PC-9 (cell line): ENCODE measurements at regions not wholly inside any gene's neighbourhood (a gene's known extent, or its start where the extent isn't known, plus 50 kb on each side); places are given as distances from the start of the nearest gene placed in this dataset.

Experiments
- BruUV-seq: library from RNA; stranded (reverse); fragments of 400-500 nt; replicated peaks from 2 replicates; lab custom pipeline; 2021; lab: Mats Ljungman, UMichigan
- CTCF ChIA-PET: fragments of 300-600 bp; sonication (Branson Sonifier 250); formaldehyde crosslinking; loops from one replicate; lab custom pipeline; 2022; ENCODE audit warnings: antibody characterized with exemption; lab: Charles Lee
- POLR2A ChIA-PET: fragments of 300-600 bp; sonication (Branson Sonifier 250); formaldehyde crosslinking; loops from one replicate; lab custom pipeline; 2022; ENCODE audit warnings: antibody characterized with exemption; ENCODE audit not compliant: unreplicated experiment; lab: Charles Lee
- DNase-seq, 2 experiments: peaks; one replicate each; pipeline versions ENCODE4 v3.0.0 to v3.0.0-alpha.2; 2015 to 2022; ENCODE audit warnings: mixed read lengths in 1 of 2
- H2AFZ ChIP-seq: fragments of 200-600 bp; sonication (generic); 2 replicates; pipeline ENCODE4 v1.8.1; 2017; ENCODE audit warnings: antibody characterized with exemption
- H3F3A ChIP-seq: fragments of 200-600 bp; sonication (generic); 2 replicates; pipeline ENCODE4 v1.8.1; 2017; ENCODE audit warnings: antibody characterized with exemption, mild to moderate bottlenecking, low read depth; ENCODE audit not compliant: insufficient read depth
- H3K27ac ChIP-seq: fragments of 200-600 bp; sonication (generic); 2 replicates; pipeline ENCODE4 v1.6.1; 2016; ENCODE audit warnings: mixed run types
- H3K27me3 ChIP-seq: fragments of 200-600 bp; sonication (generic); 2 replicates; pipeline ENCODE4 v1.6.1; 2016; ENCODE audit warnings: low read depth, mixed run types; ENCODE audit not compliant: insufficient read depth
- H3K36me3 ChIP-seq: fragments of 200-600 bp; sonication (generic); 2 replicates; pipeline ENCODE4 v1.6.1; 2016; ENCODE audit warnings: low read depth, mixed run types
- H3K4me1 ChIP-seq: fragments of 200-600 bp; sonication (generic); replicated peaks from 2 replicates; pipeline ENCODE4 v1.6.1; 2016; ENCODE audit warnings: mixed run types; ENCODE audit not compliant: insufficient read depth
- H3K4me2 ChIP-seq: fragments of 200-600 bp; sonication (generic); 2 replicates; pipeline ENCODE4 v1.6.1; 2017; ENCODE audit warnings: mixed run types
- H3K4me3 ChIP-seq: fragments of 200-600 bp; sonication (generic); 2 replicates; pipeline ENCODE4 v1.6.1; 2016; ENCODE audit warnings: mixed run types
- H3K79me2 ChIP-seq: fragments of 200-600 bp; sonication (generic); 2 replicates; pipeline ENCODE4 v1.6.1; 2017; ENCODE audit warnings: low read depth, mixed run types
- H3K9me2 ChIP-seq: fragments of 200-600 bp; sonication (generic); 2 replicates; pipeline ENCODE4 v1.8.1; 2017; ENCODE audit warnings: mild to moderate bottlenecking; ENCODE audit not compliant: insufficient read depth
- H3K9me3 ChIP-seq: fragments of 200-600 bp; sonication (generic); 2 replicates; pipeline ENCODE4 v1.8.1; 2016; ENCODE audit warnings: low read depth; ENCODE audit not compliant: insufficient read depth
- H4K20me1 ChIP-seq: fragments of 200-600 bp; sonication (generic); 2 replicates; pipeline ENCODE4 v1.8.1; 2017; ENCODE audit not compliant: insufficient read depth
- EZH2 ChIP-seq: fragments of 200-600 bp; sonication (generic); IDR thresholded peaks from 2 replicates; pipeline ENCODE4 v1.8.0; 2017; ENCODE audit warnings: antibody characterized with exemption, low read depth
- intact Hi-C: fragments of 100-400 bp; cut with micrococcal nuclease; formaldehyde crosslinking; loops from one replicate; pipeline ENCODE4 v1.10.0; 2022; ENCODE audit not compliant: unreplicated experiment
- TF ChIP-seq, protein P1 (sequence below): fragments of 200-600 bp; sonication (generic); conservative IDR thresholded peaks from 2 replicates; pipeline ENCODE4 v1.6.1; 2017; ENCODE audit warnings: mixed run types, antibody characterized with exemption, mild to moderate bottlenecking, moderate library complexity

DNA sequence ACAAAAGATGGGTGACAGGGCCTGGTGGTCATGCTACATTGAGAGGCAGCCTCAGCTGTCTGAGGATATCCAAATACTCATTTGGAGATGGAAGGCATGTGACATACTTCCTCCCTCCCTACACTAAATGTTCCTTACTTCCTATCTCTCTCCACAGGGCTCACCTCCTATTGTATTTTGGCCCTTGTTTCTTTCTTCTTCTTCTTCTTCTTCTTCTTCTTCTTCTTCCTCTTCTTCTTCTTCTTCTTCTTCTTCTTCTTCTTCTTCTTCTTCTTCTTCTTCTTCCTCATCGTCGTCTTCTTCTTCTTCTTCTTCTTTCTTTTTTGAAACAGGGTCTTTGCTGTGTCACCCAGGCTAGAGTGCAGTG, 71.8 kb upstream of the POMP start:
- Histone ChIP-seq H4K20me1 (no peaks in the 10 kb centered on the region), H3K27ac (no peak overlapping the region), H3K9me2 (no peaks in the 10 kb centered on the region), H3K4me1 (no peaks in the 10 kb centered on the region), H3K79me2 (no peaks in the 10 kb centered on the region), H3K27me3 (peaks cover 64% of the 10 kb centered on the region), H3K36me3 (no peaks in the 10 kb centered on the region), H2AFZ (no peak overlapping the region), H3K9me3 (no peaks in the 10 kb centered on the region), H3K4me2 (no peak overlapping the region), H3F3A (no peaks in the 10 kb centered on the region), H3K4me3 (no peak overlapping the region)
- BruUV-seq, result no TSS peak
- no peak for DNase-seq
- TF ChIP-seq, protein P1, sequence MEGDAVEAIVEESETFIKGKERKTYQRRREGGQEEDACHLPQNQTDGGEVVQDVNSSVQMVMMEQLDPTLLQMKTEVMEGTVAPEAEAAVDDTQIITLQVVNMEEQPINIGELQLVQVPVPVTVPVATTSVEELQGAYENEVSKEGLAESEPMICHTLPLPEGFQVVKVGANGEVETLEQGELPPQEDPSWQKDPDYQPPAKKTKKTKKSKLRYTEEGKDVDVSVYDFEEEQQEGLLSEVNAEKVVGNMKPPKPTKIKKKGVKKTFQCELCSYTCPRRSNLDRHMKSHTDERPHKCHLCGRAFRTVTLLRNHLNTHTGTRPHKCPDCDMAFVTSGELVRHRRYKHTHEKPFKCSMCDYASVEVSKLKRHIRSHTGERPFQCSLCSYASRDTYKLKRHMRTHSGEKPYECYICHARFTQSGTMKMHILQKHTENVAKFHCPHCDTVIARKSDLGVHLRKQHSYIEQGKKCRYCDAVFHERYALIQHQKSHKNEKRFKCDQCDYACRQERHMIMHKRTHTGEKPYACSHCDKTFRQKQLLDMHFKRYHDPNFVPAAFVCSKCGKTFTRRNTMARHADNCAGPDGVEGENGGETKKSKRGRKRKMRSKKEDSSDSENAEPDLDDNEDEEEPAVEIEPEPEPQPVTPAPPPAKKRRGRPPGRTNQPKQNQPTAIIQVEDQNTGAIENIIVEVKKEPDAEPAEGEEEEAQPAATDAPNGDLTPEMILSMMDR, result no peak
- no peak for TF ChIP-seq EZH2
- ChIA-PET POLR2A (no interaction called here), CTCF (no interaction called here)
- intact Hi-C loops, result no loop called here

DNA sequence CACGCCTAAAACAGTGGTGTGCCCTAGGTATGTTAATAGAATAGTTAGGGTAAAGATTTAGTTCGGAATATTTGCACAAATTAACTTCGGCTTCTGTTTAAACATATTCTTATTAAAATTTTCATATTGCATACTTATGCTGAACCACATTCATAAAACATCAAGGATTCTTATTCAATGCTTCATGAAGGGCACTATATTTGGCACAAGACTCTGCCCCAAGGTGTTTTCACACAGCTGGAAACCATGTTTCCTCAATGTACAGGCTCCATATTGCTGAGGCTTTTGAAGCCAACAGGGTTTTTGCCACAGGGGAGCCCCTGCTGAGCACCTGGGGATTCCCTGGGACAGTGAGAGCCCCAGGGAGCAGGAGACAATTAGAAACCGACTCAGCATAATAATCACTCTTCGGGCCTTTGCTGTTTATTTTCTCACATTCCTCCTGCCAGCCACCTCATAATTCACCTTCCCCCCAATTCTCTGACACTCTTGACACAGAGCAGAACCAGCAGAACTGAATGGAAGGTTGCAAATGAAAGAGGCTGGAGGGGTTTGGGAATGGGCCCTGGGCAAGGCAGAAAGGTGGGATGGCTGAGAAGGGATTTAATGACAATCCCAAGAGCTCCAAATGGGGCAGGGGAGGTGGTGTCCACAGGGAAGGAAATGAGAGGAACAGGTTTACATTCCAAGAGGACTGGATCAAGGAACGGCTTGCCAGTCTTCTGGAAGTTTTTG, 72.3 kb upstream of the POMP start:
- Histone ChIP-seq H3K36me3 (no peaks in the 10 kb centered on the region), H3K9me3 (no peaks in the 10 kb centered on the region), H3K4me3 (no peak overlapping the region), H4K20me1 (no peaks in the 10 kb centered on the region), H3K27me3 (peaks cover 63% of the 10 kb centered on the region), H3K4me1 (no peaks in the 10 kb centered on the region), H3K4me2 (no peak overlapping the region), H3K27ac (no peak overlapping the region), H3K9me2 (no peaks in the 10 kb centered on the region), H3F3A (no peaks in the 10 kb centered on the region), H2AFZ (no peak overlapping the region), H3K79me2 (no peaks in the 10 kb centered on the region)
- CTCF ChIA-PET, result no interaction called here
- no peak for TF ChIP-seq EZH2
- TF ChIP-seq, protein P1, result no peak
- no TSS peak for BruUV-seq
- no peak for DNase-seq
- POLR2A ChIA-PET, result no interaction called here
- intact Hi-C loops, result no loop called here

DNA sequence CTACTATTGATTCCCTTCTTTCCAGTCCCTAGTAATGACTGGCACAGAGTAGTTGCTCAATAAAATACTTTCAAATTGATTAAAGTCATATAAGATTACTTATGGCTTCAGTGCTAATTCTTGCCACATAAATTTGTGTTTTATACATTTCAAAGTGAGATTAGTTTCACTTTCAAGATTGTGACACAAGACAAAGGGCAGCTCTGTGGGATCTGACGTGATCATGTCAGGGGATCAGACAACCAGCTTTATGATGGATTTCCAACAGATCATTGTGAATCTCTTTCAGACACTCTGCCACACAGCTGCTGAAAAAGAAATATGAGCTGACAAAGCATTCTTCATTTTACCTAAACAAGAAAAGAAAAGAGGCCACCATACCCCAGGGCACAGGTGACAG, 73.4 kb upstream of the POMP start:
- ChIA-PET POLR2A (no interaction called here), CTCF (no interaction called here)
- Histone ChIP-seq H3K4me3 (no peak overlapping the region), H4K20me1 (no peaks in the 10 kb centered on the region), H2AFZ (no peak overlapping the region), H3K27me3 (peaks cover 60% of the 10 kb centered on the region), H3K27ac (no peak overlapping the region), H3K79me2 (no peaks in the 10 kb centered on the region), H3K4me2 (no peak overlapping the region), H3K4me1 (no peaks in the 10 kb centered on the region), H3K36me3 (no peaks in the 10 kb centered on the region), H3K9me3 (no peaks in the 10 kb centered on the region), H3F3A (no peaks in the 10 kb centered on the region), H3K9me2 (no peaks in the 10 kb centered on the region)
- DNase-seq, result no peak
- BruUV-seq, result no TSS peak
- TF ChIP-seq, protein P1, result no peak
- TF ChIP-seq EZH2, result no peak
- intact Hi-C loops, result no loop called here
